HFFc6 (cell line): ENCODE measurements at regions not wholly inside any gene's neighbourhood (a gene's known extent, or its start where the extent isn't known, plus 50 kb on each side); places are given as distances from the start of the nearest gene placed in this dataset.

ENCODE experiments used
- DNase-seq: peaks from one replicate; pipeline ENCODE4 v3.0.0-alpha.2; 2018
- H3K27ac Mint-ChIP-seq: 2 replicates; pipeline ENCODE4 v1.8.0; 2020; ENCODE audit warnings: mild to moderate bottlenecking, mixed read lengths
- H3K27me3 Mint-ChIP-seq: 2 replicates; pipeline ENCODE4 v1.8.0; 2021; ENCODE audit warnings: mild to moderate bottlenecking, moderate library complexity, mixed read lengths; ENCODE audit not compliant: insufficient read depth
- H3K36me3 Mint-ChIP-seq: 2 replicates; pipeline ENCODE4 v1.8.0; 2021; ENCODE audit warnings: low read depth, mixed read lengths
- H3K4me1 Mint-ChIP-seq: 2 replicates; pipeline ENCODE4 v1.8.0; 2020; ENCODE audit warnings: low read depth, mixed read lengths
- H3K4me3 Mint-ChIP-seq: 2 replicates; pipeline ENCODE4 v1.8.0; 2020; ENCODE audit warnings: mild to moderate bottlenecking, moderate library complexity, mixed read lengths
- H3K9me3 Mint-ChIP-seq: 2 replicates; pipeline ENCODE4 v1.8.0; 2020; ENCODE audit warnings: mild to moderate bottlenecking, mixed read lengths
- TF ChIP-seq, protein P1 (sequence below): fragments of 200-600 bp; sonication (generic); IDR thresholded peaks from 2 replicates; pipeline ENCODE4 v1.5.0; 2021; ENCODE audit warnings: antibody characterized with exemption, mild to moderate bottlenecking

DNA sequence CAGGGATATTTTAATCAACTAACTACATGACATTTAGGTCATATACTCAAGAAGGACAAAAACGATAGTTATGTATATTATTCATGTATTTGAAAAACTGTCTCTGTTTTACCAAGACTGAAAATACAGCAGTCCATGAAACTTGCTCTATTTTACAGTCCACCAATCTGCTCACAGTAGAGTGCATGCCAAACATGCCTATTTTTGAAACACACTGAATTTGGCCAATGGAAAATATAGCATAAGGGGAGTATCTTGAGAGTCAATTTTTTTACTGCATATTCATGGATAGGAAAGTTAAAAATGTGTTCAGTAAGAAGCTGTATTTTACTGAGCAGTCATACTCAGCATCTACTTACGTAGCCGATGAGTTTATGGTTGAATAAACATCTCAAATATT lies 621.2 kb upstream of the CHORDC1 start:
- TF ChIP-seq, protein P1, sequence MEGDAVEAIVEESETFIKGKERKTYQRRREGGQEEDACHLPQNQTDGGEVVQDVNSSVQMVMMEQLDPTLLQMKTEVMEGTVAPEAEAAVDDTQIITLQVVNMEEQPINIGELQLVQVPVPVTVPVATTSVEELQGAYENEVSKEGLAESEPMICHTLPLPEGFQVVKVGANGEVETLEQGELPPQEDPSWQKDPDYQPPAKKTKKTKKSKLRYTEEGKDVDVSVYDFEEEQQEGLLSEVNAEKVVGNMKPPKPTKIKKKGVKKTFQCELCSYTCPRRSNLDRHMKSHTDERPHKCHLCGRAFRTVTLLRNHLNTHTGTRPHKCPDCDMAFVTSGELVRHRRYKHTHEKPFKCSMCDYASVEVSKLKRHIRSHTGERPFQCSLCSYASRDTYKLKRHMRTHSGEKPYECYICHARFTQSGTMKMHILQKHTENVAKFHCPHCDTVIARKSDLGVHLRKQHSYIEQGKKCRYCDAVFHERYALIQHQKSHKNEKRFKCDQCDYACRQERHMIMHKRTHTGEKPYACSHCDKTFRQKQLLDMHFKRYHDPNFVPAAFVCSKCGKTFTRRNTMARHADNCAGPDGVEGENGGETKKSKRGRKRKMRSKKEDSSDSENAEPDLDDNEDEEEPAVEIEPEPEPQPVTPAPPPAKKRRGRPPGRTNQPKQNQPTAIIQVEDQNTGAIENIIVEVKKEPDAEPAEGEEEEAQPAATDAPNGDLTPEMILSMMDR: no peak
- no peak overlapping the region for H3K4me3 Mint-ChIP-seq
- DNase-seq: no peak
- H3K36me3 Mint-ChIP-seq: no peaks in the 10 kb centered on the region
- peaks cover 15% of the 10 kb centered on the region for H3K9me3 Mint-ChIP-seq
- H3K27me3 Mint-ChIP-seq: no peaks in the 10 kb centered on the region; the same call in 1 of the 2 replicates
- H3K4me1 Mint-ChIP-seq: no peaks in the 10 kb centered on the region
- H3K27ac Mint-ChIP-seq: no peak overlapping the region

DNA sequence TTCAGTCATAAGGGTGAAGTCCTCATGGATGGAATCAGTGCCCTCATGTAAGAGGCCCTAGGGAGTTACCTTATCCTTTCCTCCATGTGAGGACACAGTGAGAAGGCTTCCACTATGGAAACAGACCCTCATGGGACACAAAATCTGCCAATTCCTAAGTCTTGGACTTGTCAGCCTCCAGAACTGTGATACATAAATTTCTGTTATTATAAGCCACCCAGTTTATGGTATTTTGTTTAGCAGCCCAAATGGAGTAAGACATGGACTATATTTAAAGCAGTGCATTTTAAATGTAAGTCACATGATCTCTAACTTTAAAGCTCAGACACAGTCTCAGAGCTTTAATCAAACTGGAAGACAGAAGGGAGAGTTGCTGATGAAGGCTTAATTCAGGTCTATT lies 619.8 kb upstream of the CHORDC1 start:
- TF ChIP-seq, protein P1: no peak
- Mint-ChIP-seq H3K9me3 (peaks cover 9% of the 10 kb centered on the region), H3K4me3 (no peak overlapping the region), H3K27ac (no peak overlapping the region), H3K4me1 (no peaks in the 10 kb centered on the region), H3K36me3 (no peaks in the 10 kb centered on the region), H3K27me3 (no peaks in the 10 kb centered on the region; the same call in 1 of the 2 replicates)
- DNase-seq: no peak

DNA sequence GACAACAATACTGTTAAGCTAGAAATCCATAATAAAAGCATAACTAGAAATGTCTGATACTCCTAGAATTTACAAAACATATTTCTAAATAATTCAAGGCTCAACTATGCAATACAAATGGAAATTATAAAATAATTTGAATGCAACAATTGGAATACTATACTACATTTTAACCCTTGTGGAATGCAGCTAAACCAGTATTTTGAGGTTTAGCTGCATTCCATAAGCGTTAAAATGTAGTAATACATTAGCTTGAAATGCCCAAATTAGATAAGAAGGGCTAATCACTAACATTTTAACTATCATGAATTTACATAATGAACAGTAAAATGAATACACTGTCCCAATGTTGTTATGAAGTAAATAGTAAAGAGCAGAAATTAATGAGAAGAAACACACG lies 617.2 kb upstream of the CHORDC1 start:
- Mint-ChIP-seq H3K9me3 (peaks cover 4% of the 10 kb centered on the region; the same call in 1 of the 2 replicates), H3K4me3 (no peak overlapping the region), H3K4me1 (no peaks in the 10 kb centered on the region), H3K27ac (no peak overlapping the region), H3K36me3 (no peaks in the 10 kb centered on the region), H3K27me3 (no peaks in the 10 kb centered on the region; the same call in 1 of the 2 replicates)
- DNase-seq: no peak
- TF ChIP-seq, protein P1: no peak

DNA sequence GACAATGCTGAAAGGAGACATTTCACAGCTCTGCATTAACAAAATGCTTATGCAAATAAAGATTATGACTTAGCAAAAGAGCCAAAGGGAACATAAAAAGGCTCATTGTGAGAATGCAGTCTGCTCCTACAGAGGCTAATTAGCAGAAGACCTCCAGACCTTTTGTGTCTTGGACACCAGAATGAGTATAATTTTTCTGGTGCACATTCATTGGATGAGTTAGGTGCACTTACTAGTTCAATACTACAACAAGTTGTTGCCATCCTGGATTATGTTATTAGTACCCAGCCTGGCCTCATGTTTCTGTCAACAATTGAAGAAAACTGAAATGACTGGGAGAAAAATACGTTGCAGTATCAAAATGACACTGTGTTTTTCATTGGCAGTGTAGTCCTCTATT lies 613.2 kb upstream of the CHORDC1 start:
- TF ChIP-seq, protein P1: no peak
- no peak overlapping the region for H3K27ac Mint-ChIP-seq
- no peaks in the 10 kb centered on the region for H3K27me3 Mint-ChIP-seq
- H3K9me3 Mint-ChIP-seq: peaks cover 21% of the 10 kb centered on the region
- no peaks in the 10 kb centered on the region for H3K4me1 Mint-ChIP-seq
- H3K36me3 Mint-ChIP-seq: no peaks in the 10 kb centered on the region
- no peak for DNase-seq
- H3K4me3 Mint-ChIP-seq: no peak overlapping the region

DNA sequence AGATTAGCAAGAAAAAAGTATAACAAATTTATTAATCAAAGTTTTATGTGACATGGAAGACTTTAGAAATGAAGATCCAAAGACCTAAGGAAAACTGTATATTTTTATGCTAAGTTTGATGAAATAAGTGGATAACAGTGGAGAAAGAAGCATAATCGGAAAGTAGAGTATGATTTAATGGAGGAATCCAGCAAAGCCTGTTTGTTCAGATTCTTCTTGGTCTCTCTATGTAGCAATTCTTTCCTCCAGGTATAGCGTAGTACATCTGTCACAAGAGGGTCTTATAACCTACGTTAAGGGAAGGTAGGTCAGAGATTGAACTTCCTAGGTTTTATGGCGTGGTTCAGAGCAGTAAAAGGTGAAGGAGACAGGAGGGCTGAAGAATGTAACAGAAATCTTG lies 600.6 kb upstream of the CHORDC1 start:
- Mint-ChIP-seq H3K27ac (no peak overlapping the region), H3K4me1 (no peaks in the 10 kb centered on the region), H3K36me3 (0 out of 2 replicates have a peak, but pooled peaks cover 4% of the 10 kb centered on the region)

More for the DNA sequence above, 600.6 kb upstream of the CHORDC1 start:
- no peak overlapping the region for H3K4me3 Mint-ChIP-seq
- H3K9me3 Mint-ChIP-seq: peaks cover 42% of the 10 kb centered on the region
- TF ChIP-seq, protein P1: no peak
- no peak for DNase-seq
- no peaks in the 10 kb centered on the region for H3K27me3 Mint-ChIP-seq
